IPS-NIHi11 (cell line): ENCODE measurements at regions not wholly inside any gene's neighbourhood (a gene's known extent, or its start where the extent isn't known, plus 50 kb on each side); places are given as distances from the start of the nearest gene placed in this dataset.
"Not testable (repeated sequence)": the region's sequence is repeated elsewhere in the genome, so short reads cannot be mapped to it uniquely, and the experiment has no call there.

ENCODE experiments used
- DNase-seq: peaks from one replicate; pipeline ENCODE4 v3.0.0; 2012; ENCODE audit warnings: mixed read lengths, low spot score

- DNase-seq, result no peak
Observed at GRCh38 chr3:140752499-140752898, 74.6 kb downstream of the TRIM42 start.

GRCh38 chr3:140753865-140754754 lies 76.2 kb downstream of the TRIM42 start:
- DNase-seq, result no peak

GRCh38 chr3:140754936-140755335 lies 77.1 kb downstream of the TRIM42 start:
- DNase-seq, result no peak

GRCh38 chr3:140756240-140757016 lies 78.6 kb downstream of the TRIM42 start:
- no peak for DNase-seq

- DNase-seq, result no peak
Observed at GRCh38 chr3:140758791-140759444, 81.1 kb downstream of the TRIM42 start.

- DNase-seq, result no peak
Observed at GRCh38 chr3:140760324-140761075, 82.6 kb downstream of the TRIM42 start.

GRCh38 chr3:140761076-140761639 lies 83.3 kb downstream of the TRIM42 start:
- no peak for DNase-seq

- DNase-seq, result no peak
Observed at GRCh38 chr3:140762746-140763145, 84.9 kb downstream of the TRIM42 start.

GRCh38 chr3:140763532-140763931 lies 85.7 kb downstream of the TRIM42 start:
- DNase-seq, result no peak

GRCh38 chr3:140765246-140765645 lies 87.4 kb downstream of the TRIM42 start:
- no peak for DNase-seq

GRCh38 chr3:140766465-140766864 lies 88.6 kb downstream of the TRIM42 start:
- no peak for DNase-seq

- DNase-seq, result no peak
Observed at GRCh38 chr3:140767566-140767965, 89.7 kb downstream of the TRIM42 start.

- no peak for DNase-seq
Observed at GRCh38 chr3:140768941-140769340, 91.1 kb downstream of the TRIM42 start.

GRCh38 chr3:140769951-140770350 lies 92.1 kb downstream of the TRIM42 start:
- no peak for DNase-seq

GRCh38 chr3:140770977-140771667 lies 93.3 kb downstream of the TRIM42 start:
- DNase-seq, result no peak

- no peak for DNase-seq
Observed at GRCh38 chr3:140777631-140778233, 99.9 kb downstream of the TRIM42 start.

GRCh38 chr3:140791368-140791767 lies 113.5 kb downstream of the TRIM42 start:
- DNase-seq, result no peak

GRCh38 chr3:140794507-140794906 lies 116.6 kb downstream of the TRIM42 start:
- DNase-seq, result no peak

GRCh38 chr3:140802898-140803297 lies 125.0 kb downstream of the TRIM42 start:
- DNase-seq, result not testable (repeated sequence)

- no peak for DNase-seq
Observed at GRCh38 chr3:140809316-140809715, 131.5 kb downstream of the TRIM42 start.
